Mesendoderm (in vitro differentiated cells): ENCODE measurements at regions not wholly inside any gene's neighbourhood (a gene's known extent, or its start where the extent isn't known, plus 50 kb on each side); places are given as distances from the start of the nearest gene placed in this dataset.
"Not testable (repeated sequence)": the region's sequence is repeated elsewhere in the genome, so short reads cannot be mapped to it uniquely, and the experiment has no call there.

Source experiments
- DNase-seq: peaks from one replicate; pipeline ENCODE4 v3.0.0; 2013
- H2AK5ac ChIP-seq: 2 replicates; pipeline ENCODE4 v1.6.1; 2013; ENCODE audit warnings: low read length, inconsistent platforms
- H2BK120ac ChIP-seq: 2 replicates; pipeline ENCODE4 v1.6.1; 2013; ENCODE audit warnings: low read depth, mild to moderate bottlenecking, low read length, moderate library complexity, mixed read lengths
- H2BK15ac ChIP-seq: replicated peaks from 2 replicates; pipeline ENCODE4 v1.6.1; 2013; ENCODE audit warnings: low read depth, mild to moderate bottlenecking, moderate library complexity
- H2BK5ac ChIP-seq: 2 replicates; pipeline ENCODE4 v1.6.1; 2013; ENCODE audit warnings: low read length, inconsistent platforms
- H3K18ac ChIP-seq: 2 replicates; pipeline ENCODE4 v1.6.1; 2013; ENCODE audit warnings: mild to moderate bottlenecking, low read length, mixed read lengths
- H3K23ac ChIP-seq: one replicate; pipeline ENCODE4 v1.6.1; 2013; ENCODE audit warnings: low read length
- H3K27ac ChIP-seq: 2 replicates; pipeline ENCODE4 v1.5.1; 2013; ENCODE audit warnings: low read depth, mild to moderate bottlenecking, inconsistent platforms, low read length, moderate library complexity
- H3K27me3 ChIP-seq: 2 replicates; pipeline ENCODE4 v1.6.1; 2013; ENCODE audit warnings: low read length, control low read depth, mild to moderate bottlenecking, inconsistent platforms; ENCODE audit not compliant: insufficient read depth, poor library complexity
- H3K36me3 ChIP-seq: 2 replicates; pipeline ENCODE4 v1.6.1; 2013; ENCODE audit warnings: low read length, inconsistent platforms; ENCODE audit not compliant: control insufficient read depth, insufficient read depth
- H3K4ac ChIP-seq: one replicate; pipeline ENCODE4 v1.6.1; 2013; ENCODE audit warnings: low read depth, mild to moderate bottlenecking, low read length, moderate library complexity
- H3K4me1 ChIP-seq: 2 replicates; pipeline ENCODE4 v1.6.1; 2013; ENCODE audit warnings: low read depth, low read length, inconsistent platforms; ENCODE audit not compliant: control insufficient read depth
- H3K4me2 ChIP-seq: 2 replicates; pipeline ENCODE4 v1.6.1; 2013; ENCODE audit warnings: low read length
- H3K4me3 ChIP-seq: 2 replicates; pipeline ENCODE4 v1.5.1; 2013; ENCODE audit warnings: mild to moderate bottlenecking, low read length
- H3K56ac ChIP-seq: one replicate; pipeline ENCODE4 v1.6.1; 2013; ENCODE audit warnings: low read length
- H3K79me1 ChIP-seq: 2 replicates; pipeline ENCODE4 v1.6.1; 2013; ENCODE audit warnings: low read length, inconsistent platforms
- H3K79me2 ChIP-seq: 2 replicates; pipeline ENCODE4 v1.6.1; 2013; ENCODE audit warnings: mild to moderate bottlenecking, low read length; ENCODE audit not compliant: control insufficient read depth, insufficient read depth
- H3K9ac ChIP-seq: 2 replicates; pipeline ENCODE4 v1.6.1; 2013; ENCODE audit warnings: low read length, inconsistent platforms
- H4K5ac ChIP-seq: one replicate; pipeline ENCODE4 v1.6.1; 2013; ENCODE audit warnings: low read length
- H4K8ac ChIP-seq: one replicate; pipeline ENCODE4 v1.6.1; 2013; ENCODE audit warnings: low read depth, mild to moderate bottlenecking, control low read depth, low read length, moderate library complexity
- WGBS: extraction: QIAGEN DNeasy Blood & Tissue Kit; methylation state at CpG from one replicate; pipeline ENCODE4 v1.1.7; 2013; ENCODE audit warnings: low lambda C conversion rate, missing lambda C conversion rate; ENCODE audit not compliant: insufficient coverage; ENCODE audit errors: extremely low coverage; 5-methylcytosine and 5-hydroxymethylcytosine counted together

GRCh38 chr21:10418250-10419048 lies 102.9 kb upstream of the TPTE start:
- H3K79me1 ChIP-seq, H3K4ac ChIP-seq, H3K79me2 ChIP-seq, H3K27me3 ChIP-seq, H3K36me3 ChIP-seq, H3K18ac ChIP-seq, H3K56ac ChIP-seq, H3K4me1 ChIP-seq, DNase-seq, H3K4me2 ChIP-seq, H4K8ac ChIP-seq, H3K27ac ChIP-seq, H3K4me3 ChIP-seq, H2AK5ac ChIP-seq, H2BK5ac ChIP-seq, H2BK120ac ChIP-seq, H4K5ac ChIP-seq, H2BK15ac ChIP-seq, H3K23ac ChIP-seq, H3K9ac ChIP-seq: not testable (repeated sequence)
- no CpG with 5 or more reads among the region's 4 CpGs for WGBS

- H2AK5ac ChIP-seq, H3K79me1 ChIP-seq, H3K18ac ChIP-seq, H2BK120ac ChIP-seq, H3K56ac ChIP-seq, H3K27ac ChIP-seq, H3K23ac ChIP-seq, H3K4me3 ChIP-seq, H3K79me2 ChIP-seq, H4K8ac ChIP-seq, H3K4ac ChIP-seq, DNase-seq, H3K4me1 ChIP-seq, H2BK5ac ChIP-seq, H3K36me3 ChIP-seq, H3K4me2 ChIP-seq, H3K27me3 ChIP-seq, H3K9ac ChIP-seq, H4K5ac ChIP-seq, H2BK15ac ChIP-seq: not testable (repeated sequence)
- no CpG with 5 or more reads among the region's 4 CpGs for WGBS
These were observed 100.2 kb upstream of the TPTE start for GRCh38 chr21:10421199-10421598.

GRCh38 chr21:10421601-10422000 lies 99.8 kb upstream of the TPTE start:
- H3K27me3 ChIP-seq, H3K79me1 ChIP-seq, H3K36me3 ChIP-seq, H2BK5ac ChIP-seq, H2BK15ac ChIP-seq, H3K23ac ChIP-seq, H2BK120ac ChIP-seq, H3K4me1 ChIP-seq, H3K56ac ChIP-seq, H4K8ac ChIP-seq, H3K79me2 ChIP-seq, H3K9ac ChIP-seq, H3K4ac ChIP-seq, H3K18ac ChIP-seq, H3K4me2 ChIP-seq, H3K4me3 ChIP-seq, H2AK5ac ChIP-seq, H4K5ac ChIP-seq, H3K27ac ChIP-seq, DNase-seq: not testable (repeated sequence)
- WGBS: no CpG with 5 or more reads among the region's 2 CpGs

GRCh38 chr21:10424097-10424886 lies 97.1 kb upstream of the TPTE start:
- not testable (repeated sequence) for H2AK5ac ChIP-seq, H3K9ac ChIP-seq, DNase-seq, H3K36me3 ChIP-seq, H3K4me2 ChIP-seq, H2BK5ac ChIP-seq, H4K8ac ChIP-seq, H4K5ac ChIP-seq, H3K23ac ChIP-seq, H3K27me3 ChIP-seq, H2BK15ac ChIP-seq, H3K27ac ChIP-seq, H3K79me1 ChIP-seq, H3K4me1 ChIP-seq, H3K4ac ChIP-seq, H3K18ac ChIP-seq, H2BK120ac ChIP-seq, H3K56ac ChIP-seq, H3K79me2 ChIP-seq, H3K4me3 ChIP-seq
- 100% methylated on average over 1 of the region's 4 CpGs for WGBS

- not testable (repeated sequence) for H3K27me3 ChIP-seq, H3K4me1 ChIP-seq, H3K56ac ChIP-seq, H3K79me2 ChIP-seq, H3K79me1 ChIP-seq, H4K5ac ChIP-seq, H2BK5ac ChIP-seq, H3K4ac ChIP-seq, H2AK5ac ChIP-seq, H2BK120ac ChIP-seq, DNase-seq, H3K27ac ChIP-seq, H3K23ac ChIP-seq, H3K4me3 ChIP-seq, H3K18ac ChIP-seq, H2BK15ac ChIP-seq, H4K8ac ChIP-seq, H3K4me2 ChIP-seq, H3K36me3 ChIP-seq, H3K9ac ChIP-seq
- no CpG with 5 or more reads among the region's 2 CpGs for WGBS
These were observed 96.6 kb upstream of the TPTE start for GRCh38 chr21:10424887-10425145.
